Thyroid gland (tissue), 4 donors: ENCODE measurements at regions not wholly inside any gene's neighbourhood (a gene's known extent, or its start where the extent isn't known, plus 50 kb on each side); places are given as distances from the start of the nearest gene placed in this dataset.

Experiments used
- POLR2A ChIP-seq, 2 donors: fragments of 450-650 bp; IDR thresholded peaks; one replicate each; pipeline ENCODE4 v1.6.1; 2017; ENCODE audit warnings: antibody characterized with exemption in 2 of 2, mild to moderate bottlenecking in 2 of 2, moderate library complexity in 1 of 2
- TF ChIP-seq, protein P1 (sequence below), 6 experiments: fragments of 200-600 bp in 3 of 6; fragments of 450-650 bp in 3 of 6; sonication (generic) in 3 of 6; IDR thresholded peaks; one replicate each; pipeline ENCODE4 v1.5.1; 2016 to 2019; ENCODE audit warnings: antibody characterized with exemption in 6 of 6, mild to moderate bottlenecking in 2 of 6, inconsistent platforms in 1 of 6, moderate library complexity in 1 of 6

DNA sequence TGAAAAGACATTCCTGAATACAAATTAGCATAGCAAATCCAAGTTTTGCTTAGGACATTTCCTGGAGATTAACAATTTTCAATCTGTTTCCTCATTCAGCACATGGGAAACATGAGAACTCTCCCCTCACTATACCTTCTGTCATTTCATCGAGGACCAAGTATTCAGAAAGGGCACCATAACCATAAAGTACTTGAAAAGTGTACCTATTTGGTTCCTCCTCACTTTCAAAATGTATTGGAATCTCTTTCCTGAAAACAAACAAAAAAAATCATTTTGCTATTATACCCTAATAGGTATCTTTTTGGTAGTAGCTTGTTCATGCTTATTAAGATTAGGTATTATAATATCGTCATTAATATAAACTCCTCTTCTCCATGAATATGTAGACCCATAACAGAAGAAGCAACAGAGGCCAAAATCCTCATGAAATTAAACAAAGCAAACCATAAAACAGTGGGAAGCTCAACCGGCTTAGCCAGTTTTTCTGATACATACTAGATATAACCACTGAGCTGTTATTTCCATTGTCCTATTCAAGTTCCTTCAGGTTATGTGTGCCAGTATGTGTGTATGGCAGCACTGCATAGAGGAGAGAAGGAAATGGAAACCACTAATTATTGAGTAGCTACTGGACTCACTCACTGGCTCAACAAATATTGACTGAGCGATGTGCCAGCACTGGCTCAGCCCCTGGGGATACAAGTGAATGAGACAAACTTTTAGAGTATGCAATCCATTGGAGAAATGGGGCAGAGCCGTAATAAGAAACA, 274.0 kb downstream of the MAFB start:
- TF ChIP-seq, protein P1, sequence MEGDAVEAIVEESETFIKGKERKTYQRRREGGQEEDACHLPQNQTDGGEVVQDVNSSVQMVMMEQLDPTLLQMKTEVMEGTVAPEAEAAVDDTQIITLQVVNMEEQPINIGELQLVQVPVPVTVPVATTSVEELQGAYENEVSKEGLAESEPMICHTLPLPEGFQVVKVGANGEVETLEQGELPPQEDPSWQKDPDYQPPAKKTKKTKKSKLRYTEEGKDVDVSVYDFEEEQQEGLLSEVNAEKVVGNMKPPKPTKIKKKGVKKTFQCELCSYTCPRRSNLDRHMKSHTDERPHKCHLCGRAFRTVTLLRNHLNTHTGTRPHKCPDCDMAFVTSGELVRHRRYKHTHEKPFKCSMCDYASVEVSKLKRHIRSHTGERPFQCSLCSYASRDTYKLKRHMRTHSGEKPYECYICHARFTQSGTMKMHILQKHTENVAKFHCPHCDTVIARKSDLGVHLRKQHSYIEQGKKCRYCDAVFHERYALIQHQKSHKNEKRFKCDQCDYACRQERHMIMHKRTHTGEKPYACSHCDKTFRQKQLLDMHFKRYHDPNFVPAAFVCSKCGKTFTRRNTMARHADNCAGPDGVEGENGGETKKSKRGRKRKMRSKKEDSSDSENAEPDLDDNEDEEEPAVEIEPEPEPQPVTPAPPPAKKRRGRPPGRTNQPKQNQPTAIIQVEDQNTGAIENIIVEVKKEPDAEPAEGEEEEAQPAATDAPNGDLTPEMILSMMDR (IDR thresholded peaks at IDR 0.05): no peak
- no peak for TF ChIP-seq POLR2A (IDR thresholded peaks at IDR 0.05)
